ENCODE measurements at regions not wholly inside any gene's neighbourhood (a gene's known extent, or its start where the extent isn't known, plus 50 kb on each side); places are given as distances from the start of the nearest gene placed in this dataset.

GRCh38 chr10:22795546-22795945, 81.2 kb upstream of the PIP4K2A start:
- DNase-seq (ENCODE audit: extremely low read depth, insufficient read length): no peak
- TF ChIP-seq, protein P1, sequence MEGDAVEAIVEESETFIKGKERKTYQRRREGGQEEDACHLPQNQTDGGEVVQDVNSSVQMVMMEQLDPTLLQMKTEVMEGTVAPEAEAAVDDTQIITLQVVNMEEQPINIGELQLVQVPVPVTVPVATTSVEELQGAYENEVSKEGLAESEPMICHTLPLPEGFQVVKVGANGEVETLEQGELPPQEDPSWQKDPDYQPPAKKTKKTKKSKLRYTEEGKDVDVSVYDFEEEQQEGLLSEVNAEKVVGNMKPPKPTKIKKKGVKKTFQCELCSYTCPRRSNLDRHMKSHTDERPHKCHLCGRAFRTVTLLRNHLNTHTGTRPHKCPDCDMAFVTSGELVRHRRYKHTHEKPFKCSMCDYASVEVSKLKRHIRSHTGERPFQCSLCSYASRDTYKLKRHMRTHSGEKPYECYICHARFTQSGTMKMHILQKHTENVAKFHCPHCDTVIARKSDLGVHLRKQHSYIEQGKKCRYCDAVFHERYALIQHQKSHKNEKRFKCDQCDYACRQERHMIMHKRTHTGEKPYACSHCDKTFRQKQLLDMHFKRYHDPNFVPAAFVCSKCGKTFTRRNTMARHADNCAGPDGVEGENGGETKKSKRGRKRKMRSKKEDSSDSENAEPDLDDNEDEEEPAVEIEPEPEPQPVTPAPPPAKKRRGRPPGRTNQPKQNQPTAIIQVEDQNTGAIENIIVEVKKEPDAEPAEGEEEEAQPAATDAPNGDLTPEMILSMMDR (IDR thresholded peaks at IDR 0.05; ENCODE audit: insufficient read depth, low read length, poor library complexity, severe bottlenecking): no peak
- Histone ChIP-seq H3K36me3 (ENCODE audit: control insufficient read depth, insufficient read depth, low read length) (no peaks in the 10 kb centered on the region), H3K27me3 (replicated peaks; ENCODE audit: control insufficient read depth, insufficient read depth, low read length) (no peaks in the 10 kb centered on the region), H3K4me3 (replicated peaks; ENCODE audit: low read depth, low read length) (no peak overlapping the region)

DNA sequence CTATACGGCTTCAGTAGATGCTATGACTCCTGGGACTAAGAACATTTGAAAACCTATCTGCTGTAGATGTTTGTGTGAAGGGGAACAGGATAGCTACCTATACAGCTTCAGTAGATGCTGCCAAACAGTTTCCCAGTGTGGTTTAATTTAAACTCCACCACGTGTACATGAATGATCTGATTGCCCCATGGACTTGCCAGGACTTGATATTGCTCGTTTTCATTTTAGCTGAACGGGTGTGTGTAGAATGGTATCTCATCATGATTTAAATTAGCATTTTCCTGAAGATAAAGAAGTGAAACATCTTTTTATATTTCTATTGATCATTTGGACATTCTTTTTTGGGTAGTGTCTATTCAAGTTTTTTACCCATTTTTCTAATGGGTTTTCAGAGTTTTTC, 77.8 kb upstream of the PIP4K2A start:
- TF ChIP-seq, protein P1 (IDR thresholded peaks at IDR 0.05; ENCODE audit: insufficient read depth, low read length, poor library complexity, severe bottlenecking): no peak
- no peaks in the 10 kb centered on the region for H3K27me3 ChIP-seq (replicated peaks; ENCODE audit: control insufficient read depth, insufficient read depth, low read length)

DNA sequence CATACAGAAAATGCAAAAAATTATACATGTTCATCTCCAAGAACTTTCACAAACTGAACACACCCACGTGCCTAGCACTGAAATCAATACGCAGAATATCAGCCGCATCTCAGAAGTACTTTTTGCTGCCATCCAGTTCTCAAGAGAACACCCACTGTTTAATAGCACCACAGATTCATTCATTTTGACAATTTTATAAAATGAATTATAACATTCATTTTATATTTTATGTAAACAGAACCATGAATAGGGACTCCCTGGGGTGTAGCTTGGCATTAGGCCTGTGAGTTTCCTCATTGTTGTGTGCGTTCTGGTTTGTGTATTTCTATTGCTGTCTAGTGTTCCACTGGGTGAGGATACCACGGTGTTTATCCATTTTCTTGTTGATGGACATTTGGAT, 77.3 kb upstream of the PIP4K2A start:
- no peak overlapping the region for H3K4me3 ChIP-seq (replicated peaks; ENCODE audit: low read depth, low read length)
- H3K36me3 ChIP-seq (ENCODE audit: control insufficient read depth, insufficient read depth, low read length): no peaks in the 10 kb centered on the region
- TF ChIP-seq, protein P1 (IDR thresholded peaks at IDR 0.05; ENCODE audit: insufficient read depth, low read length, poor library complexity, severe bottlenecking): no peak
- H3K27me3 ChIP-seq (replicated peaks; ENCODE audit: control insufficient read depth, insufficient read depth, low read length): no peaks in the 10 kb centered on the region
- DNase-seq (ENCODE audit: extremely low read depth, insufficient read length): no peak

More for the DNA sequence above, 77.8 kb upstream of the PIP4K2A start:
- H3K4me3 ChIP-seq (replicated peaks; ENCODE audit: low read depth, low read length): no peak overlapping the region
- no peaks in the 10 kb centered on the region for H3K36me3 ChIP-seq (ENCODE audit: control insufficient read depth, insufficient read depth, low read length)
- DNase-seq (ENCODE audit: extremely low read depth, insufficient read length): no peak

GRCh38 chr10:22784668-22785067, 70.3 kb upstream of the PIP4K2A start:
- DNase-seq (ENCODE audit: extremely low read depth, insufficient read length): no peak
- TF ChIP-seq, protein P1 (IDR thresholded peaks at IDR 0.05; ENCODE audit: insufficient read depth, low read length, poor library complexity, severe bottlenecking): no peak
- no peaks in the 10 kb centered on the region for H3K27me3 ChIP-seq (replicated peaks; ENCODE audit: control insufficient read depth, insufficient read depth, low read length)
- H3K36me3 ChIP-seq (ENCODE audit: control insufficient read depth, insufficient read depth, low read length): no peaks in the 10 kb centered on the region
- H3K4me3 ChIP-seq (replicated peaks; ENCODE audit: low read depth, low read length): no peak overlapping the region

- Histone ChIP-seq H3K36me3 (ENCODE audit: control insufficient read depth, insufficient read depth, low read length) (no peaks in the 10 kb centered on the region), H3K27me3 (replicated peaks; ENCODE audit: control insufficient read depth, insufficient read depth, low read length) (no peaks in the 10 kb centered on the region), H3K4me3 (replicated peaks; ENCODE audit: low read depth, low read length) (no peak overlapping the region)
- TF ChIP-seq, protein P1 (IDR thresholded peaks at IDR 0.05; ENCODE audit: insufficient read depth, low read length, poor library complexity, severe bottlenecking): no peak
- DNase-seq (ENCODE audit: extremely low read depth, insufficient read length): no peak
Observed at GRCh38 chr10:22783807-22784206, 69.4 kb upstream of the PIP4K2A start.

GRCh38 chr10:22780474-22780885, 66.1 kb upstream of the PIP4K2A start:
- TF ChIP-seq, protein P1 (IDR thresholded peaks at IDR 0.05; ENCODE audit: insufficient read depth, low read length, poor library complexity, severe bottlenecking): no peak
- Histone ChIP-seq H3K4me3 (replicated peaks; ENCODE audit: low read depth, low read length) (no peak overlapping the region), H3K27me3 (replicated peaks; ENCODE audit: control insufficient read depth, insufficient read depth, low read length) (no peaks in the 10 kb centered on the region), H3K36me3 (ENCODE audit: control insufficient read depth, insufficient read depth, low read length) (no peaks in the 10 kb centered on the region)
- DNase-seq (ENCODE audit: extremely low read depth, insufficient read length): no peak
